Ovary (tissue), 3 donors: ENCODE measurements at regions not wholly inside any gene's neighbourhood (a gene's known extent, or its start where the extent isn't known, plus 50 kb on each side); places are given as distances from the start of the nearest gene placed in this dataset.

Experiments used
- EP300 ChIP-seq: sonication (generic); formaldehyde crosslinking; IDR thresholded peaks from one replicate; pipeline ENCODE4 v1.6.1; 2017; ENCODE audit warnings: antibody characterized with exemption
- TF ChIP-seq, protein P1 (sequence below), 3 donors: fragments of 450-650 bp in 2 of 3; fragments of 200-600 bp in 1 of 3; IDR thresholded peaks; one replicate each; pipeline versions ENCODE4 v1.5.1 to v1.8.0; 2016 to 2022; ENCODE audit warnings: antibody characterized with exemption in 3 of 3, mild to moderate bottlenecking in 1 of 3
- donor health status: DM: no; HTN: no; CAD: no.

DNA sequence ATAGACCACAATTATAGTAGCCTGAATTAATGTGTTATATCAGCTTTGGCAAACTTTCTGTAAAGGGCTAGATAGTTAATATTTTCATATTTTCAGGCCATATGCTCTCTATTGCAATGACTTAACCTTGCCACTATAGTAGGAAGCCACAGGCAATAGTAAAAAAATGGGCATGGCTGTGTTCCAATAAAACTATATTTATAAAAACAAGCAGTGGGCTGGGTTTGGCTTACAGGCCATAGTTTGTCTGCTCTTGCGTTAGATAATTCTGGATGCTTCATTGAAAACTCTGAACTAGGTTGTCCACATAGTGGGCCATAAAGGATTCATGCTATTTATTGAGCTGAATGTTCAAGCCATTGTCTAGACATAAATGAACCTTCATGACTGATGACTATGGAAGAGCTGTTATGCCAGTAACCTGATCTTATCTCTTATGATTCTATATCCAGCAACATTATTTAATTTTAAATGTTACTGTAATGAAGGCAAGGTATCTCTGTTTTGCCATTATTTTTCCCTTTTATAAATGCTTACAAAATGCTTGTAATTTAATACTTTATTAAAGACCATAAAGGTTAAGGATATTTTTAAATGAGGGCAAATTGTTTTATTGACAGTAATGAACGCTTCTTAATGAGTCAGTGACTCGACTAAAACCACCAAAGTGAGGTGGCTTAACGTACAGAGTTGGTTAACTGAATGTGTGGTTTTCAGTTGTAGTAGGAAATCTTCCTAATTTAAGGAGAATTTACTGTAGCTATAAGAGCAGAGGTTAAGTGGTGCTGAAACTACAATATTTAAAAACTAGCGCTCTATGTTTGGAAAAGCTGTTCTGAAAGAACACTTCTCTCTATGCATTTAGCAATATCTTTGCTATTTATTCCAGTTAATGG lies 560.6 kb downstream of the PRR16 start:
- TF ChIP-seq EP300: no peak
- TF ChIP-seq, protein P1, sequence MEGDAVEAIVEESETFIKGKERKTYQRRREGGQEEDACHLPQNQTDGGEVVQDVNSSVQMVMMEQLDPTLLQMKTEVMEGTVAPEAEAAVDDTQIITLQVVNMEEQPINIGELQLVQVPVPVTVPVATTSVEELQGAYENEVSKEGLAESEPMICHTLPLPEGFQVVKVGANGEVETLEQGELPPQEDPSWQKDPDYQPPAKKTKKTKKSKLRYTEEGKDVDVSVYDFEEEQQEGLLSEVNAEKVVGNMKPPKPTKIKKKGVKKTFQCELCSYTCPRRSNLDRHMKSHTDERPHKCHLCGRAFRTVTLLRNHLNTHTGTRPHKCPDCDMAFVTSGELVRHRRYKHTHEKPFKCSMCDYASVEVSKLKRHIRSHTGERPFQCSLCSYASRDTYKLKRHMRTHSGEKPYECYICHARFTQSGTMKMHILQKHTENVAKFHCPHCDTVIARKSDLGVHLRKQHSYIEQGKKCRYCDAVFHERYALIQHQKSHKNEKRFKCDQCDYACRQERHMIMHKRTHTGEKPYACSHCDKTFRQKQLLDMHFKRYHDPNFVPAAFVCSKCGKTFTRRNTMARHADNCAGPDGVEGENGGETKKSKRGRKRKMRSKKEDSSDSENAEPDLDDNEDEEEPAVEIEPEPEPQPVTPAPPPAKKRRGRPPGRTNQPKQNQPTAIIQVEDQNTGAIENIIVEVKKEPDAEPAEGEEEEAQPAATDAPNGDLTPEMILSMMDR (IDR thresholded peaks at IDR 0.05): no peak
